Trophoblast cell (in vitro differentiated cells and primary cell): ENCODE measurements at regions not wholly inside any gene's neighbourhood (a gene's known extent, or its start where the extent isn't known, plus 50 kb on each side); places are given as distances from the start of the nearest gene placed in this dataset.

Experiments used
- DNase-seq, 2 donors: peaks; one replicate each; pipeline ENCODE4 v3.0.0-alpha.2; 2016
- H2AFZ ChIP-seq: 2 replicates; pipeline ENCODE4 v1.6.1; 2013; ENCODE audit warnings: low read length, moderate library complexity, mild to moderate bottlenecking; ENCODE audit not compliant: insufficient read depth, poor library complexity
- H2AK5ac ChIP-seq: 2 replicates; pipeline ENCODE4 v1.6.1; 2013; ENCODE audit warnings: mild to moderate bottlenecking, low read length
- H2BK120ac ChIP-seq: 2 replicates; pipeline ENCODE4 v1.6.1; 2013; ENCODE audit warnings: low read length, mild to moderate bottlenecking, moderate library complexity; ENCODE audit not compliant: insufficient read depth, poor library complexity
- H2BK12ac ChIP-seq: 2 replicates; pipeline ENCODE4 v1.6.1; 2013; ENCODE audit warnings: mild to moderate bottlenecking, low read length, moderate library complexity
- H2BK5ac ChIP-seq: 2 replicates; pipeline ENCODE4 v1.6.1; 2013; ENCODE audit warnings: low read length, low read depth, moderate library complexity, mild to moderate bottlenecking; ENCODE audit not compliant: poor library complexity
- H3K14ac ChIP-seq: 2 replicates; pipeline ENCODE4 v1.6.1; 2013; ENCODE audit warnings: mild to moderate bottlenecking, low read length
- H3K18ac ChIP-seq: 2 replicates; pipeline ENCODE4 v1.6.1; 2013; ENCODE audit warnings: mild to moderate bottlenecking, low read length
- H3K23ac ChIP-seq: 2 replicates; pipeline ENCODE4 v1.6.1; 2013; ENCODE audit warnings: low read length
- H3K27ac ChIP-seq: 2 replicates; pipeline ENCODE4 v1.5.1; 2013; ENCODE audit warnings: low read depth, mild to moderate bottlenecking, inconsistent platforms, low read length, moderate library complexity
- H3K27me3 ChIP-seq: 2 replicates; pipeline ENCODE4 v1.6.1; 2013; ENCODE audit warnings: inconsistent platforms, mild to moderate bottlenecking, low read length, moderate library complexity; ENCODE audit not compliant: insufficient read depth
- H3K36me3 ChIP-seq, 2 experiments: 1 replicate in 1 of 2; 2 replicates in 1 of 2; pipeline ENCODE4 v1.6.1; 2013; ENCODE audit warnings: low read length in 2 of 2, mild to moderate bottlenecking in 2 of 2, moderate library complexity in 1 of 2; ENCODE audit not compliant: insufficient read depth in 2 of 2, control insufficient read depth in 1 of 2
- H3K4ac ChIP-seq: 2 replicates; pipeline ENCODE4 v1.6.1; 2013; ENCODE audit warnings: low read depth, mild to moderate bottlenecking, low read length, moderate library complexity
- H3K4me1 ChIP-seq, 2 experiments: 1 replicate in 1 of 2; 2 replicates in 1 of 2; pipeline ENCODE4 v1.6.1; 2013; ENCODE audit warnings: low read length in 2 of 2, mild to moderate bottlenecking in 2 of 2, moderate library complexity in 1 of 2; ENCODE audit not compliant: insufficient read depth in 2 of 2, control insufficient read depth in 1 of 2
- H3K4me2 ChIP-seq: 2 replicates; pipeline ENCODE4 v1.6.1; 2013; ENCODE audit warnings: inconsistent platforms, mild to moderate bottlenecking, low read length, moderate library complexity
- H3K4me3 ChIP-seq: 2 replicates; pipeline ENCODE4 v1.5.1; 2013; ENCODE audit warnings: mild to moderate bottlenecking, low read depth, low read length, inconsistent platforms
- H3K79me1 ChIP-seq: one replicate; pipeline ENCODE4 v1.6.1; 2013; ENCODE audit warnings: low read length
- H3K79me2 ChIP-seq: 2 replicates; pipeline ENCODE4 v1.6.1; 2013; ENCODE audit warnings: low read length, mild to moderate bottlenecking; ENCODE audit not compliant: control insufficient read depth, insufficient read depth, poor library complexity
- H3K9ac ChIP-seq: 2 replicates; pipeline ENCODE4 v1.6.1; 2013; ENCODE audit warnings: mild to moderate bottlenecking, low read length
- H3K9me3 ChIP-seq: 2 replicates; pipeline ENCODE4 v1.6.1; 2013; ENCODE audit warnings: low read depth, mild to moderate bottlenecking, control low read depth, inconsistent platforms, low read length; ENCODE audit not compliant: insufficient read depth
- H4K12ac ChIP-seq: 2 replicates; pipeline ENCODE4 v1.6.1; 2013; ENCODE audit warnings: low read depth, mild to moderate bottlenecking, low read length, moderate library complexity
- H4K8ac ChIP-seq: 2 replicates; pipeline ENCODE4 v1.6.1; 2013; ENCODE audit warnings: low read depth, mild to moderate bottlenecking, low read length, moderate library complexity
- H4K91ac ChIP-seq: one replicate; pipeline ENCODE4 v1.6.1; 2013; ENCODE audit warnings: low read depth, mild to moderate bottlenecking, low read length, moderate library complexity
- WGBS: extraction: QIAGEN DNeasy Blood & Tissue Kit; methylation state at CpG from one replicate; pipeline ENCODE4 v1.1.7; 2013; ENCODE audit warnings: missing lambda C conversion rate; ENCODE audit not compliant: insufficient read length, insufficient coverage; ENCODE audit errors: extremely low coverage; 5-methylcytosine and 5-hydroxymethylcytosine counted together

DNA sequence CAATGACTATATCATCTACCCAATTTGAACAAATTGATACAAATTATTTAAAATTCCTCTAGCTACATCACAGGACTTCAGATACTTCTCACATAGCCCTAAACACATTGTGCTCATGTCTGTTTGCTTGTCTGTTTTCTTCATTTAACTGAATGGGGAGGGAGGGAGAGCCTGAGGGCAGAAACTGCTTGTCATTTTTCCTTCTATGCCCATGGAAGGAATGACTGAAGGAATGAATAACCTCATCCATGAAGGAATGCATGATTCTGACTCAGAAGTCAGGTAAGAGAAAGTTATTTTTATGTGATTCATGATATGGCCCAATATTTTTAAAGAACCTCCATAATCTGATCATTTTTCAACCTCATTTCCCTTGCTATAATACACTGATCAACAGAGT, 418.0 kb upstream of the PITX2 start:
- no peaks in the 10 kb centered on the region for H3K27me3 ChIP-seq
- H3K79me1 ChIP-seq: peaks cover 6% of the 10 kb centered on the region
- no peak overlapping the region for H4K12ac ChIP-seq
- H2BK5ac ChIP-seq: no peak overlapping the region
- H3K27ac ChIP-seq: no peak overlapping the region
- H3K36me3 ChIP-seq: no peaks in the 10 kb centered on the region
- no peaks in the 10 kb centered on the region for H3K9me3 ChIP-seq
- no peak overlapping the region for H2AFZ ChIP-seq
- H2AK5ac ChIP-seq: no peak overlapping the region
- no peak overlapping the region for H2BK12ac ChIP-seq
- H4K8ac ChIP-seq: no peak overlapping the region
- no peak overlapping the region for H3K4ac ChIP-seq
- H4K91ac ChIP-seq: no peak overlapping the region
- no peak overlapping the region for H3K14ac ChIP-seq
- no peak overlapping the region for H3K4me2 ChIP-seq
- peaks cover 2 to 3% of the 10 kb centered on the region in 2 experiments for H3K4me1 ChIP-seq
- no peaks in the 10 kb centered on the region for H3K79me2 ChIP-seq
- peak; percentile 78 to 91 for DNase-seq
- H3K9ac ChIP-seq: no peak overlapping the region
- no peak overlapping the region for H2BK120ac ChIP-seq
- H3K18ac ChIP-seq: no peak overlapping the region
- H3K23ac ChIP-seq: no peak overlapping the region
- no peak overlapping the region for H3K4me3 ChIP-seq

DNA sequence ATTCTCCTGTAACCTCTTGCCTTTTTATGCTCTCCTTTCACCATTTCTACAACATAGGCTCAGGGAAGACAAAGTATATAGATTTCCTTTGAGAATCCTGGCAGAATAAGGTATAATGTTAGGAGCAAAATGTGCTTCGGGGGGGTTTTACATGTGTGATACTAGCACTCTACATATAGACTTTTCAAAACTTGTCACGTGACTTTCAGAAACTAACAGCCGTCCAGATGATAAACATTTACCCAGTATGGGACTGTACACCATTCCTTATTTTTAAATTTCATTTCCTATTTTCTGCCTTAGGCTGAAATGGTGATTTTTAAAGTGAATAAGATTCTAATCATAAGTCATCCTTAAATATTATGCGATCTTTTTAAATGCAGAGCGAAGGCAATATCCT, 420.4 kb upstream of the PITX2 start:
- no peak overlapping the region for H2BK120ac ChIP-seq
- DNase-seq: no peak
- no peaks in the 10 kb centered on the region for H3K79me2 ChIP-seq
- peaks cover 0 to 2% of the 10 kb centered on the region in 2 experiments for H3K4me1 ChIP-seq
- H3K79me1 ChIP-seq: peaks cover 3% of the 10 kb centered on the region
- H3K4me3 ChIP-seq: no peak overlapping the region
- no peaks in the 10 kb centered on the region for H3K36me3 ChIP-seq
- no peak overlapping the region for H3K9ac ChIP-seq
- no peak overlapping the region for H2BK12ac ChIP-seq
- H4K91ac ChIP-seq: no peak overlapping the region
- no peak overlapping the region for H3K18ac ChIP-seq
- no peak overlapping the region for H2AK5ac ChIP-seq
- no peak overlapping the region for H3K23ac ChIP-seq
- WGBS: no CpG with 5 or more reads among the region's 5 CpGs
- no peak overlapping the region for H3K14ac ChIP-seq
- H4K8ac ChIP-seq: no peak overlapping the region
- no peak overlapping the region for H2BK5ac ChIP-seq
- H4K12ac ChIP-seq: no peak overlapping the region
- no peaks in the 10 kb centered on the region for H3K9me3 ChIP-seq
- no peaks in the 10 kb centered on the region for H3K27me3 ChIP-seq
- H3K4ac ChIP-seq: no peak overlapping the region
- no peak overlapping the region for H2AFZ ChIP-seq
- H3K4me2 ChIP-seq: no peak overlapping the region
- H3K27ac ChIP-seq: no peak overlapping the region

DNA sequence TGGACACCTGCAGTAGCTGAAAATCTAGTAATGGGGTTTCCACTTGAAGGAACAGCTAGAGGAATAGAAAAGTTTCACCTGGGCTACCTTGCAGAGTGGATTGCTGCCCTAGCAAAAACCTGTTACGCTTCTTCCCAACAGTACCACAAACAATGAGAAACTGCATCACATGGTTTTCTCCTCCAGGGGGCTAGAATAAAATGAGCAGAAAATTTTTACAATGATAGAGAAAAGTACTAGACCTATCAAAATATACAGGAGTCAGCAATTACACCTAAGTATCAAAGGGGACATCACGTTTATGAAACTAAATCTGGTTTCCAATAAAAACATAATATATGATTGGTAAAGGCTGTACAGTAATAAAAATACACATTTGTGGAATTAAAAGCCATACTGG, 423.1 kb upstream of the PITX2 start:
- WGBS: no CpG with 5 or more reads among the region's 2 CpGs
- no peak overlapping the region for H2BK12ac ChIP-seq
- no peak overlapping the region for H2BK120ac ChIP-seq

GRCh38 chr4:111046811-111047210, 423.9 kb upstream of the PITX2 start:
- Histone ChIP-seq H3K27me3 (no peaks in the 10 kb centered on the region), H2BK12ac (no peak overlapping the region), H3K4me1 (no peaks in the 10 kb centered on the region), H2BK5ac (no peak overlapping the region), H4K91ac (no peak overlapping the region), H3K4me3 (no peak overlapping the region), H3K23ac (no peak overlapping the region), H3K18ac (no peak overlapping the region), H3K9me3 (no peaks in the 10 kb centered on the region), H3K36me3 (no peaks in the 10 kb centered on the region), H2AK5ac (no peak overlapping the region), H3K14ac (no peak overlapping the region), H3K9ac (no peak overlapping the region), H3K4ac (no peak overlapping the region), H3K4me2 (no peak overlapping the region), H3K27ac (no peak overlapping the region), H3K79me1 (no peaks in the 10 kb centered on the region), H3K79me2 (no peaks in the 10 kb centered on the region), H4K12ac (no peak overlapping the region), H2BK120ac (no peak overlapping the region), H4K8ac (no peak overlapping the region), H2AFZ (no peak overlapping the region)
- WGBS: 100% methylated on average over 2 of the region's 2 CpGs
- no peak for DNase-seq

More for the DNA sequence above, 423.1 kb upstream of the PITX2 start:
- H3K9ac ChIP-seq: no peak overlapping the region
- H3K79me1 ChIP-seq: no peaks in the 10 kb centered on the region
- H3K27ac ChIP-seq: no peak overlapping the region
- H2BK5ac ChIP-seq: no peak overlapping the region
- H3K79me2 ChIP-seq: no peaks in the 10 kb centered on the region
- no peak overlapping the region for H3K14ac ChIP-seq
- no peak overlapping the region for H3K4ac ChIP-seq
- H3K9me3 ChIP-seq: no peaks in the 10 kb centered on the region
- no peaks in the 10 kb centered on the region for H3K27me3 ChIP-seq
- H2AK5ac ChIP-seq: no peak overlapping the region
- no peak for DNase-seq
- H3K4me1 ChIP-seq: peaks cover 0 to 2% of the 10 kb centered on the region in 2 experiments
- no peak overlapping the region for H2AFZ ChIP-seq
- H3K36me3 ChIP-seq: no peaks in the 10 kb centered on the region
- H4K91ac ChIP-seq: no peak overlapping the region
- no peak overlapping the region for H3K4me3 ChIP-seq
- H3K23ac ChIP-seq: no peak overlapping the region
- H4K8ac ChIP-seq: no peak overlapping the region
- no peak overlapping the region for H4K12ac ChIP-seq
- no peak overlapping the region for H3K4me2 ChIP-seq
- H3K18ac ChIP-seq: no peak overlapping the region
